H54 (cell line): ENCODE measurements at regions not wholly inside any gene's neighbourhood (a gene's known extent, or its start where the extent isn't known, plus 50 kb on each side); places are given as distances from the start of the nearest gene placed in this dataset.

Source experiments
- DNase-seq: peaks from one replicate; pipeline ENCODE4 v3.0.0; 2011; ENCODE audit warnings: low spot score, mixed read lengths; ENCODE audit not compliant: insufficient read length
- FAIRE-seq: peaks from 3 replicates; lab custom pipeline; 2011; peaks lifted over from hg19 to GRCh38; lab: Jason Lieb, UNC
- POLR2A ChIP-seq: IDR thresholded peaks from 2 replicates; pipeline ENCODE4 v1.6.1; 2011; ENCODE audit warnings: low read depth, mild to moderate bottlenecking, low read length

DNA sequence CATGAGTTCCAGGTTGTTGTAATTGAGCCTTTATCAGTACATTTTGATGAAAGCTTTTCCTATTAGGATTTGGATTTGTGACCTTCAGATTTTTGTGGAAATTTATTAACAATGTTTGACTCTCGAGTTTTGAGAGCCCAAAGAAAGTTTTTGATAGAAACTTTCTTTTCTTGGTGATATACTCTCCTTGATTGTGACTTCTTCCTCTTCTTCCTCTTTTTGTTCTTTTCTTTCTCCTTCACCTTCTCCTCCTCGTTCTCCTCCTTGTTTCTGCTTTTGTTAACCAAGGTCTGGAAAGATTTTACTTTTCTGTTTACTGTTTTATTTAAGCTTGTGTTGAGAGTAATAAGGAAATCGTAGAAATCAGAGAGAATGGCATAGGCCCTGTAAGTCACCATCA is 182.4 kb downstream of the TRIM27 start:
- no peak for FAIRE-seq

DNA sequence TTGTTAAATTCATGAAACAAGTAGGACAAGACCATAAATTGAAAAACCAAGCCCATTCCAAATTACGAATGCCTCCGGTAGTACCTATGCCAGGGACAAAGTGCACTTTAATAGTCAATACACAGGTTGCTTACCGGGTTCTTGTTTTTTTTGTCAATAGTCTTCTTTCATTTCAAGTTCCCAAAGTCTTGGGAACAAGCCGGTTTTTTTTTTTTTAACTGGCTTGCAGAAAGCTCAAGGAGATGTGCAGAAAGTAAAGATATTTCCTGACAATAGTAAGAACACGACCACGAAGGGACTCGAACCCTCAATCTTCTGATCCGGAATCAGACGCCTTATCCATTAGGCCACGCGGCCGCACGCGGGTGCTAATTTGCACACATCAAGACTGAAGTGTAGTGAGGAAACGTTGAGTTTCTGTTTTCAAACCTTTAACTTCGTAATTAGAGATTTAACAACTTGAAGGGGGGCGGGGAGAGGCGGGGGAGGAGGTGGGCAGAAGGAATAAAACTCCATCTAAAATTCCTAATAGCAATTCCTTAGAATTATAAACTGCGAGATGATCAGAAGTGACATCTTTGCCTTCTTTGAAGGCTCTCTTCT is 181.0 kb downstream of the TRIM27 start:
- FAIRE-seq (peak; percentile 75), DNase-seq (no peak)
- no peak for TF ChIP-seq POLR2A

More for the DNA sequence above, 182.4 kb downstream of the TRIM27 start:
- TF ChIP-seq POLR2A: no peak
- DNase-seq: no peak

DNA sequence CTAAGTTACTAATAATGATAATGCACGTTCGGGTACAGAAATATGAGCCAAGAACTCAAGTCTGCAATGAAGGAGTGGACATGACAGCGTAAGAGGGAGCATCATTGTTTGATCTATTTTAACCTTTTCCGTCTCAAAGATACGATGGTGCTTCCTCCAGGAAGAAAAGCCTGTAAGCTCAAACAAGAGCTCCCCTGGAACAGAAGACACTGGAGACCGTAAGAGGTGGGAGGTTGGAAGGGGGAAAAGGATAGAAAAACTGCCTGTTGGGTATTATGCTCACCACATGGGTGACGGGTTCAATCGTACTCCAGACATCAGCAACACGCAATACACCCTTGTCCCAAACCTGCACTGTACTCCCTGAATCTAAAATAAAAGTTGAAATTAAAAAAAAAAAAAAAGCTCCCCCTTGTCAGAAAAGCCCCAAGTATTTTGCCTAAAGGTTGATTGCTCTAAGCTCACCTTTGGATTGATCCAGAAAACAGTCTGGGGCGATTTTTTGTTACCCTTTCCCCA is 180.5 kb downstream of the TRIM27 start:
- FAIRE-seq (no peak), DNase-seq (no peak)
- TF ChIP-seq POLR2A: no peak

DNA sequence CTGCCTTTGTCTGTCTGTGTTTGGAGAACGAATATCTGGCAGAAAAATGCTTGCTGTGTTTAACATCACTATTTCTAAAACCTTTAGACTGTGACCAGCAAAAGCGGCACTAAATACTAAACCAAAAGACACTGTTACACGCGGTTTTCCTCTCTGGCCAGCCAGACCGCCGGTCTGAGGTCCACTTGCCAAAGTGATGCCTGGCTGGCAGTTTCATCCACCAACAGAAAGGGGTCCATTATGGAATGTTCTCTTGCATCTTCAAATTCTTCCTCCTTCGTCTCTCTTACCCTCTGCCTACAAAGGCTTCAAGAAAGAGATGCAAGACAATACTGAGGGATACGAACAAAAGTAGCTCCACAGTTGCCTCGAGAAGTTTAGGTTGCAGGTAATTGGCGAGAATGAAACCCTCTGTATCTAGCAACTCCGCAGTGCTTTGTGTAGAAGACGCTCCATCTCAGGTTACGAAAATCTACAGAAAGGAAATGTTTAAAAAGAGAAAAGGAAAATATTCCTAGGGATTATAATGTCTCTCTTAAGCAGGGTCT is 176.6 kb downstream of the TRIM27 start:
- no peak for FAIRE-seq
- DNase-seq: no peak
- TF ChIP-seq POLR2A: no peak

DNA sequence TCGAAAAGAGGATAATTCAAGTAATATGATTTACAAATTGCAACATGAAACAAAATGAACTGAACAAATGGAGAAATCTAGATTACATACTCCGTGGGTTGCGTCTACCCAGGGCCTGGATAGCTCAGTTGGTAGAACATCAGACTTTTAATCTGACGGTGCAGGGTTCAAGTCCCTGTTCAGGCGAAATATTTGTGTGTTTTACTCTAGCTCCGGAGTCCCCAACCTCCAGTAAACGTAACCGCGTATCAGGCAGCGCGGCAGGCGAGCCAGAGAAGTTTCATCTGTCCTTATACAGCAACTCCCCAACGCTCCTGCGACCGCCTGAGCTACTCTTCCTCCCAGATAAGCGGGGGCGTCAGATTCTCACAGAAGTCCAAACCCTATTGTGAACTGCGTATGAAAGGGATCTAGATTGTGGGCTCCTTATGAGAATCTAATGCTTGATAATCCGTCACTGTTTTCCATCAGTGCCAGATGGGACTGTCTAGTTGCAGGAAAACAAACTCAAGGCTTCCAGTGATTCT is 176.1 kb downstream of the TRIM27 start:
- DNase-seq (no peak), FAIRE-seq (peak; percentile 96)
- TF ChIP-seq POLR2A: no peak

DNA sequence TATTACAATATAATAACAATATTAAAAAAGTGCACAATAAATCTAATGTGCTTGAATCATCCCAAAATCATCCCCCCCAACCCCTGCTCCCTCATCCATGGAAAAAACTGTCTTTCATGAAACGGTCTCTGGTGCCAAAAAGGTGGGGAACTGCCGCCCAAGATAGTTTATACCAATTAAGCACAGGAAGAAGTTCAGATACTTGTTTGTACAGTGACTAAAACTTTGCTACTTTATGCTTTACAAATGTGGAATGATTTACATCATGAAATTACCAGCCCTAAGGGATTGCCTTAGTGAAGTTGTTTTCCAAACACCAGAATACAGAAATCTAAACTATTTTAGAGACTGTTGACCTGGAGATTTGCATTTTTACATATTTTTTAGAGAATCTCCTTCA is 175.6 kb downstream of the TRIM27 start:
- TF ChIP-seq POLR2A: no peak
- DNase-seq: no peak
- FAIRE-seq: no peak

DNA sequence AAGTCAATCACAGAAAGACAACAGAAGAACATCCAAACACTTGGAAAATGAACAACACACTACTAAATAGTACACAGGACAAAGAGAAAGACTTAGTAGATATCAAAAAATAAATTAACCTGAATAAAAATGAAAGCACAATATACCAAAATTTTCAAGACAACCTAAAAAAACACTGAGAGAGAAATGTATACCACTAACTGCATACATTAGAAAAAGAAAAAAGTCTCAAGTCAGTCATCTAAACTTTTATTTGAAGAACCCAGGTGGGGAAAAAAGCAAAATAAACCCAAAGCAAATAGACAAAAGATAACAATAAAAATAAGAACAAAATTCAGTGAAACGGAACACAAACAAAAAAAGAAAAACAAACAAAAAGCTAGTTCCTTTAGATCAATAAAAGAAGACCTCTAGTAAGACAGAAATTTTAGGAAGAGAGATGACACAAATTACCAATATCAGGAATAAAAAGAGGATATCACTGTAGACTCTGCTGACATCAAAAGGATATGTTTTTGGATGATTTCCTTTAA is 172.8 kb downstream of the TRIM27 start:
- no peak for DNase-seq
- FAIRE-seq: no peak
- no peak for TF ChIP-seq POLR2A

DNA sequence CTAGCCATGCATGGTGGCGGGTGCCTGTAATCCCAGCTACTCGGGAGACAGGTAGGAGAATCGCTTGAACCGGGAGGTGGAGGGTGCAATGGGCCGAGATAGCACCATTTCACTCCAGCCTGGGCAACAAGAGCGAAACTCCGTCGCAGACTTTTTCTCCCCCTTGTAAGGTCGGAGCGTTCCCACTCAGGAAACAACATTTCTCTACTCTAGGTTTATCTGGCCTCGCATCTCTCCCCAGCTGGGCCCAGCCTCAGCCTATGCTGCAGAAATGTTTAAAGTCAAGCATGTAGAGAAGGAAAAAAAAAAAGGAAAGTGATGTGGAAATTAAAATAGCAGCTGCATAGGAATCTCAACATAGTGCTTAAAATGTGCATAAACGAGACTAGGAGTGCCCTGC is 172.3 kb downstream of the TRIM27 start:
- TF ChIP-seq POLR2A: no peak
- FAIRE-seq (no peak), DNase-seq (no peak)

DNA sequence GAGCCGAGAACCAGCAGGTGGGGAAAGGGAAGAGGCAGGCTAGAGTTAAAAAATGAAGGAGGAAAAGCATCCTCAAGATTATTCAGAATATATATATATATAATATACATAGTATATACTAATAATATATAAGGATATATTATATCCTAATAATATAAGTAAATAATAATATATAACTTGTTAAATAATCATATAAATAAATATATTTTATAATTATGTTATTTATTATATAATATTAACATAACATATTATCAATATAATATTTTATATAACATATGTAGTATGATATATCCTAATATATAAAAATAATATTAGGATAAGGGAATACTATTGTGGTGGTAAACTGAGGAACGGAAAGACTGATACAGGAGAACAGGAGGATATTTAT is 171.8 kb downstream of the TRIM27 start:
- DNase-seq: no peak
- TF ChIP-seq POLR2A: no peak
- FAIRE-seq: no peak

DNA sequence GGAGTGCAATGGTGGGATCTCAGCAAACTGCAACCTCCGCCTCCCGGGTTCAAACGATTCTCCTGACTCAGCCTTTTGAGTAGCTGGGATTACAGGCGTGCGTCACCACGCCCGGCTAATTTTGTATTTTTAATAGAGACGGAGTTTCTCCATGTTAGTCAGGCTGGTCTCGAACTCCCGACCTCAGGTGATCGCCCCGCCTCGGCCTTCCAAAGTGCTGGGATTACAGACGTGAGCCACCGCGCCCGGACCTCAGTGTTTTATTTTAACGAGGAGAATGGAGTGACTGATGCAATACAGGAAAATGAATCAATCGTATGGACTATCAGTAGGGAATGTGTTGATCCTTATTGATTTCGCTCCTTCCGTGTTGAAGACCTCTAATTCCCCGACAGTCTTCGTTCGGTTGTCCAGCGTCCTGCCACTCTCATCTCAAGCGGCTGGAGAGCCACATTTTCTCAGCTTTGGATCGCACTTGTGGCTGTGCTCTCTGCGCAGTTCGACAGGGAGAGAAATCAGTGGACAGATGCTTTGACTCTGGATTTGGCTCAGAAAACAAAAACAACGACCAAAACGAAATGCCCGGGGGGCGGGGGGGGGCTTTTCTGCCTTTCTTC is 166.2 kb downstream of the TRIM27 start:
- DNase-seq: no peak
- TF ChIP-seq POLR2A: no peak
- no peak for FAIRE-seq

DNA sequence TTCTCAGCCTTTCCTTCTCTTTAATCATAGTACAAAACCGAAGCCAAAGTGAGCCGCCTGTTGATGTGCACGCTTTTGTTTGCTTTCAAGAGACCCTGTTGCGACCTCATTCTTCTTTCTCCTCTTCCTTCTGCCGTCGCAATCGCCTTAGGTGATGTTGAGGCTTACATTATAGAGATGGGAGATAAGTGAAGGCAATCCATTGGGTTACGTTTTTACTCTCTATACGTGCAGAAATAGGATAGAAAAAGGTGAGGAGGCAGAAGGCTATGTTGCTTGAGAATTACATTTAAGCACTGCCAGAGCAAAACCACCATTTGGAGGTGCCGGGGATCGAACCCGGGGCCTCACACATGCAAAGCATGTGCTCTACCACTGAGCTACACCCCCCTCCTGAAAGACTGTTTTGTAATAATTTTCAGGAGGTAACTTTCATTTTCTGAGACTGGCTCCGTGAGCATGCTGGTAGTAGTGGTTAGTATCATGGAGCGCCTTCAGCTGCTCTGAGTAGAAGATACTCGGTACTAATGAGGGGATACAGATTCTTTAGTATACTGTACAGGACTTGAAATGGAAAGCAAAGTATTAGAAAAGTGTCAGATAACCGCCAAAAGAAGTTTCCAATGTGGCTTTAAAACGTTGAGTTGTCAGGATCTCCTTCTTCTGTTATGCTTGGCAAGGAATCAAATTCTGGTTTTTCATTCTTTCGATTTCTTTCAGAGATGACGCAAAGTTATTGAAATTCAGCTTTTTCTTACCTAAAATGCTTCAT is 165.6 kb downstream of the TRIM27 start:
- no peak for TF ChIP-seq POLR2A
- no peak for DNase-seq
- FAIRE-seq: peak; percentile 90

DNA sequence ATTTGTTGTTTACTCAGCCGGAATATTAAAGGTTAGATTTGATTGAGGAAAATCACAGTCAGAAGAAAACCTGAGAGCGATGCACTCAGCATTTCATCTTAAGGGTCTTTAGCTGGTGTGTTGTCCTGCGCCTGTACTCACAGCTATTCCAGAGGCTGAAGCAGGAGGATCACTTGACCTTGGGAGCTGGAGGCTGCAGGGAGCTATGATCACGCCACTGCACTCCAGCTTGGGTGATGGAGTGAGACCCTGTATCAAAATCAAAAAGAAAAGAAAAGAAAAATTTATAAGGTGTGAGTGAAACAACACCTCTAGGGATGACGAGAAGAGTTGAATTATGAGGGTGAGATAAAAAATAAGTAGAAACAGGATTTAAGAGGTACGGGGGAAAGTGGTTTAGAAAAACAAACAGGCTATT is 165.0 kb downstream of the TRIM27 start:
- TF ChIP-seq POLR2A: no peak
- FAIRE-seq (no peak), DNase-seq (no peak)

DNA sequence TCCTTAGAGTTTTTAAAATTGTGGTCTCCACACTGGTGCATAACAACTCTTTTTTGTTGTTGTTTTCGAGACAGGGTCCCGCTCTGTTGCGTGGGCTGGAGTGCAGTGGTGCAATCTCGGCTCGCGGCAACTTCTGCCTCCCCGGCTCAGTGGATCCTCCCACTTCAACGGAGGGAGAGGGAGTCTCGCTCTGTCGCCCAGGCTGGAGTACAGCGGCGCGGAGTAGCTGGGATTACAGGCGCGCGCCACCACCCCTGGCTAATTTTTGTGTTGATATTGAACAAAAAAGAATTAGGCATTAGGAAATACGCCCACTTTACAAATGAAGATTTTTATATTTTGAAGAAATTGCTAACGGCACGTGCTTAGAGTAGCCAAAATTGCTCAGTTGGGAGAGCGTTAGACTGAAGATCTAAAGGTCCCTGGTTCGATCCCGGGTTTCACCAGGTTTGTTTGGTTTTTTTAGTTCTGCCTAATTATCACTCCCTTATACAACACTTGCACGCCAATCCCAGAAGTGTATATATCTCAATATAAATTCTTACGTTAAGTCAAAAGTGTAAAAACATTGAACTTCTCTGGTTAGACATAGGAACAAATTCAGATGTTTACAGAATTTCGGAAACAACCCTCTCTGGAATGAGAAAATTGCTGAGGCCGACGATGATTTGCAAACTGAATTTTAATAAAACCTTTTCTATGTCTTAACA is 159.6 kb downstream of the TRIM27 start:
- DNase-seq (no peak), FAIRE-seq (no peak)
- TF ChIP-seq POLR2A: no peak

DNA sequence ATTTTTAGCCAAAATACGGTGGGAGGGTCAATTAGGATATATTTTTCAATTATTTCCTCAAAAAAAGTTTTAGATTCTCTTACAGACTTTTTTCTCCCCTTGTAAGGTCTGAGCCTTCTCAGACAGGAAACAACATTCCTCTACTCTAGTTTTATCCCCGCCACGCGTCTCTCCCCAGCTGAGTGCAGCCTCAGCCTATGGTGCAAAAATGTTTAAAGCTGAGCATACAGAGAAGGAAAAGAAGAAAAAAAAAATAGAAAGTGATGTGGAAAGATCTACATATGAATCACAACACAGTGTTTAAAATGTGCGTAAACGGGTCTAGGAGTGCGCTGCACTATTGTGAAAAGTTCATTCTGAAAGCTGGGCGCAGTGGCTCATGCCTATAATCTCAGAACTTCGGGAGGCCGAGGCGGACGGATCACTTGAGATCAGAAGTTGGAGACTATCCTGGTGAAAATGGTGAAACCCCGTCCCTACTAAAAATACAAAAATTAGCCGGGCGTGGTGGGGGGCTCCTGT is 159.0 kb downstream of the TRIM27 start:
- no peak for TF ChIP-seq POLR2A
- DNase-seq: no peak
- no peak for FAIRE-seq
